HEK293 (cell line): ENCODE measurements at regions not wholly inside any gene's neighbourhood (a gene's known extent, or its start where the extent isn't known, plus 50 kb on each side); places are given as distances from the start of the nearest gene placed in this dataset.

Experiments
- CTCF ChIA-PET: fragments of 350-600 bp; formaldehyde crosslinking; extraction: SDS; loops from one replicate; lab custom pipeline; 2021; ENCODE audit warnings: antibody characterized with exemption; lab: Yijun Ruan, JAX
- POLR2A ChIA-PET: fragments of 300-600 bp; formaldehyde crosslinking; extraction: SDS; loops from one replicate; lab custom pipeline; 2020; ENCODE audit warnings: antibody characterized with exemption, inconsistent platforms; lab: Yijun Ruan, JAX
- H3K27ac ChIP-seq: fragments of 200-500 bp; sonication (Bioruptor generic); 2 replicates; pipeline ENCODE4 v1.5.1; 2014; ENCODE audit warnings: low read depth, low read length, control low read depth, inconsistent platforms; ENCODE audit errors: extremely low read depth
- H3K36me3 ChIP-seq, 2 experiments: fragments of 200-500 bp in 1 of 2; sonication (Bioruptor generic) in 1 of 2; 1 replicate in 1 of 2; 2 replicates in 1 of 2; pipeline ENCODE4 v1.5.1; 2014 to 2017; ENCODE audit warnings: inconsistent platforms in 2 of 2, low read length in 2 of 2; ENCODE audit not compliant: control insufficient read depth in 2 of 2, insufficient read depth in 1 of 2
- H3K4me1 ChIP-seq: fragments of 200-500 bp; sonication (Bioruptor generic); 2 replicates; pipeline ENCODE4 v1.5.1; 2014; ENCODE audit warnings: mild to moderate bottlenecking, low read length, inconsistent platforms; ENCODE audit not compliant: control insufficient read depth, insufficient read depth
- H3K4me3 ChIP-seq: 2 replicates; pipeline ENCODE4 v1.5.1; 2011; ENCODE audit warnings: low read depth, mild to moderate bottlenecking, control low read depth, low read length, moderate library complexity
- H3K9me3 ChIP-seq: fragments of 200-500 bp; sonication (Bioruptor generic); 2 replicates; pipeline ENCODE4 v1.5.1; 2014; ENCODE audit warnings: low read depth, low read length, inconsistent platforms; ENCODE audit not compliant: control insufficient read depth, insufficient read depth
- HOXA7 ChIP-seq: sonication (generic); formaldehyde crosslinking; IDR thresholded peaks from 2 replicates; pipeline ENCODE4 v1.8.1; 2022; ENCODE audit warnings: missing genetic modification reagents, borderline replicate concordance
- HOXD13 ChIP-seq: sonication (generic); formaldehyde crosslinking; IDR thresholded peaks from 2 replicates; pipeline ENCODE4 v1.8.0; 2022; ENCODE audit warnings: missing genetic modification reagents, borderline replicate concordance
- SCRT2 ChIP-seq: fragments of 450-650 bp; formaldehyde crosslinking; IDR thresholded peaks from 2 replicates; pipeline ENCODE4 v1.5.1; 2016; ENCODE audit warnings: missing biosample characterization, missing genetic modification characterization
- WT1 ChIP-seq: fragments of 450-650 bp; formaldehyde crosslinking; IDR thresholded peaks from 2 replicates; pipeline ENCODE4 v1.5.1; 2016; ENCODE audit warnings: missing biosample characterization, missing genetic modification characterization
- YY1 ChIP-seq: fragments of 450-650 bp; formaldehyde crosslinking; IDR thresholded peaks from 2 replicates; pipeline ENCODE4 v1.5.1; 2018; ENCODE audit warnings: missing biosample characterization, missing genetic modification characterization
- YY2 ChIP-seq: fragments of 450-650 bp; formaldehyde crosslinking; IDR thresholded peaks from 2 replicates; pipeline ENCODE4 v1.5.1; 2016; ENCODE audit warnings: missing biosample characterization, missing genetic modification characterization
- ZBTB26 ChIP-seq: fragments of 450-650 bp; formaldehyde crosslinking; optimal IDR thresholded peaks from 2 replicates; pipeline ENCODE3; 2016; ENCODE audit warnings: missing biosample characterization, mild to moderate bottlenecking, missing genetic modification characterization
- ZEB2 ChIP-seq: fragments of 450-650 bp; formaldehyde crosslinking; IDR thresholded peaks from 2 replicates; pipeline ENCODE4 v1.5.1; 2016; ENCODE audit warnings: missing biosample characterization, missing genetic modification characterization
- ZFP37 ChIP-seq: fragments of 450-650 bp; formaldehyde crosslinking; IDR thresholded peaks from 2 replicates; pipeline ENCODE4 v1.5.1; 2016; ENCODE audit warnings: missing biosample characterization, missing genetic modification characterization
- ZNF10 ChIP-seq: fragments of 450-650 bp; formaldehyde crosslinking; IDR thresholded peaks from 2 replicates; pipeline ENCODE4 v1.5.1; 2017; ENCODE audit warnings: missing biosample characterization, missing genetic modification characterization
- ZNF148 ChIP-seq: fragments of 450-650 bp; formaldehyde crosslinking; IDR thresholded peaks from 2 replicates; pipeline ENCODE4 v1.5.0; 2017; ENCODE audit warnings: missing biosample characterization, missing genetic modification characterization, borderline replicate concordance
- ZNF175 ChIP-seq: fragments of 450-650 bp; formaldehyde crosslinking; IDR thresholded peaks from 2 replicates; pipeline ENCODE4 v1.5.1; 2016; ENCODE audit warnings: missing biosample characterization, missing genetic modification characterization
- ZNF266 ChIP-seq: fragments of 450-650 bp; formaldehyde crosslinking; IDR thresholded peaks from 2 replicates; pipeline ENCODE4 v1.5.1; 2016; ENCODE audit warnings: missing biosample characterization, missing genetic modification characterization, low read depth
- ZNF324 ChIP-seq: fragments of 450-650 bp; formaldehyde crosslinking; IDR thresholded peaks from 2 replicates; pipeline ENCODE4 v1.5.1; 2016; ENCODE audit warnings: missing biosample characterization, missing genetic modification characterization
- ZNF341 ChIP-seq: fragments of 450-650 bp; formaldehyde crosslinking; IDR thresholded peaks from 2 replicates; pipeline ENCODE4; 2016; ENCODE audit warnings: low read depth, missing biosample characterization, missing genetic modification characterization
- ZNF423 ChIP-seq: fragments of 450-650 bp; formaldehyde crosslinking; IDR thresholded peaks from 2 replicates; pipeline ENCODE4 v1.5.1; 2016; ENCODE audit warnings: missing biosample characterization, missing genetic modification characterization
- ZNF426 ChIP-seq: fragments of 450-650 bp; formaldehyde crosslinking; IDR thresholded peaks from 2 replicates; pipeline ENCODE4 v1.5.1; 2017; ENCODE audit warnings: missing biosample characterization, missing genetic modification characterization, mild to moderate bottlenecking, inconsistent platforms, moderate library complexity
- ZNF449 ChIP-seq: fragments of 450-650 bp; formaldehyde crosslinking; IDR thresholded peaks from 2 replicates; pipeline ENCODE4 v1.5.1; 2017; ENCODE audit warnings: missing biosample characterization, mild to moderate bottlenecking, missing genetic modification characterization, moderate library complexity
- ZNF48 ChIP-seq: fragments of 450-650 bp; formaldehyde crosslinking; IDR thresholded peaks from 2 replicates; pipeline ENCODE4 v1.5.1; 2016; ENCODE audit warnings: missing biosample characterization, missing genetic modification characterization
- ZNF768 ChIP-seq: fragments of 450-650 bp; formaldehyde crosslinking; IDR thresholded peaks from 2 replicates; pipeline ENCODE4 v1.5.1; 2018; ENCODE audit warnings: missing biosample characterization, mild to moderate bottlenecking, missing genetic modification characterization
- ZNF777 ChIP-seq: fragments of 450-650 bp; formaldehyde crosslinking; IDR thresholded peaks from 2 replicates; pipeline ENCODE4 v1.5.1; 2017; ENCODE audit warnings: missing biosample characterization, missing genetic modification characterization, borderline replicate concordance
- ZNF837 ChIP-seq: fragments of 450-650 bp; formaldehyde crosslinking; IDR thresholded peaks from 2 replicates; pipeline ENCODE4 v1.5.1; 2016; ENCODE audit warnings: missing biosample characterization, missing genetic modification characterization

- no peak for TF ChIP-seq ZNF324
Observed at GRCh38 chr7:66535414-66536329, 93.0 kb upstream of the KCTD7 start (continued).

- no peaks in the 10 kb centered on the region for H3K4me1 ChIP-seq
- H3K9me3 ChIP-seq: no peaks in the 10 kb centered on the region
- no peak for TF ChIP-seq YY1
- TF ChIP-seq WT1 (tag by site-specific recombination): no peak
- TF ChIP-seq ZFP37 (tag by site-specific recombination): no peak
- no peak for TF ChIP-seq SCRT2 (tag by site-specific recombination)
- TF ChIP-seq ZNF777 (tag by site-specific recombination): no peak
- POLR2A ChIA-PET: no interaction called here
- CTCF ChIA-PET: interaction anchor here (0.6 to 1.5 kb wide), 2 partner anchors 22 to 506 kb away, joined by 3 to 6 read pairs; no protein-coding TSS in a partner anchor
- no peak overlapping the region for H3K4me3 ChIP-seq
- H3K36me3 ChIP-seq: peaks cover 0 to 6% of the 10 kb centered on the region in 2 experiments; a peak in 2 of 3 replicates
- H3K27ac ChIP-seq: no peak overlapping the region
Observed at GRCh38 chr7:66537380-66537779, 91.3 kb upstream of the KCTD7 start.

- ChIA-PET CTCF (interaction anchor here (1.5 kb wide), 1 partner anchor 507 kb away, joined by 6 read pairs; no protein-coding TSS in a partner anchor), POLR2A (interaction anchor here (0.7 kb wide), 1 partner anchor 91 kb away, joined by 7 read pairs; the partner anchor contains the start of gene KCTD7)
- TF ChIP-seq ZNF768 (tag by site-specific recombination) (peak; percentile 70; the same call in 1 of the 2 replicates), ZNF175 (tag by site-specific recombination) (no peak), ZNF341 (tag by site-specific recombination) (no peak)
- no peaks in the 10 kb centered on the region for H3K9me3 ChIP-seq
- no peaks in the 10 kb centered on the region for H3K4me1 ChIP-seq
- no peak overlapping the region for H3K4me3 ChIP-seq
- H3K36me3 ChIP-seq: peaks cover 0 to 6% of the 10 kb centered on the region in 2 experiments; a peak in 2 of 3 replicates
- no peak overlapping the region for H3K27ac ChIP-seq
Observed at GRCh38 chr7:66537876-66538275, 90.8 kb upstream of the KCTD7 start.

- TF ChIP-seq HOXD13 (CRISPR knock-in tag): no peak
- TF ChIP-seq ZNF423 (tag by site-specific recombination): no peak
- no peak for TF ChIP-seq HOXA7 (CRISPR knock-in tag)
- no peak for TF ChIP-seq ZNF266 (tag by site-specific recombination)
- no peak for TF ChIP-seq ZNF449 (tag by site-specific recombination)
- TF ChIP-seq ZBTB26 (tag by site-specific recombination): no peak
- no peak for TF ChIP-seq ZNF837 (tag by site-specific recombination)
- TF ChIP-seq YY2 (tag by site-specific recombination): no peak
- TF ChIP-seq ZNF148 (tag by site-specific recombination): no peak
- TF ChIP-seq ZNF768 (tag by site-specific recombination): no peak
- TF ChIP-seq ZNF48 (tag by site-specific recombination): no peak
- no peak for TF ChIP-seq ZNF10 (tag by site-specific recombination)
- no peak for TF ChIP-seq ZEB2 (tag by site-specific recombination)
- TF ChIP-seq ZNF426 (tag by site-specific recombination): no peak
- CTCF ChIA-PET: interaction anchor here (1.5 kb wide), 1 partner anchor 508 kb away, joined by 6 read pairs; no protein-coding TSS in a partner anchor
- peaks cover under 1 to 11% of the 10 kb centered on the region in 2 experiments; a peak in 2 of 3 replicates for H3K36me3 ChIP-seq
- H3K4me3 ChIP-seq: no peak overlapping the region
- H3K27ac ChIP-seq: no peak overlapping the region
- no peaks in the 10 kb centered on the region for H3K9me3 ChIP-seq
- POLR2A ChIA-PET: interaction anchor here (1.1 kb wide), 1 partner anchor 89 kb away, joined by 3 read pairs; the partner anchor contains the start of gene KCTD7
- no peaks in the 10 kb centered on the region for H3K4me1 ChIP-seq
Observed at GRCh38 chr7:66539264-66539623, 89.4 kb upstream of the KCTD7 start.
